GM21390 (cell line): ENCODE measurements at regions not wholly inside any gene's neighbourhood (a gene's known extent, or its start where the extent isn't known, plus 50 kb on each side); places are given as distances from the start of the nearest gene placed in this dataset.

Source experiments
- ATAC-seq: cut with Tn5 transposase; IDR thresholded peaks from one replicate; pipeline ENCODE4 v1.9.1; 2021; ENCODE audit not compliant: unreplicated experiment

- no peak for ATAC-seq
Measured at GRCh38 chr12:58455136-58455535, 465.2 kb downstream of the LRIG3 start.

GRCh38 chr12:58458102-58458501 lies 462.2 kb downstream of the LRIG3 start:
- no peak for ATAC-seq

GRCh38 chr12:58459191-58459590 lies 461.1 kb downstream of the LRIG3 start:
- ATAC-seq = no peak

DNA sequence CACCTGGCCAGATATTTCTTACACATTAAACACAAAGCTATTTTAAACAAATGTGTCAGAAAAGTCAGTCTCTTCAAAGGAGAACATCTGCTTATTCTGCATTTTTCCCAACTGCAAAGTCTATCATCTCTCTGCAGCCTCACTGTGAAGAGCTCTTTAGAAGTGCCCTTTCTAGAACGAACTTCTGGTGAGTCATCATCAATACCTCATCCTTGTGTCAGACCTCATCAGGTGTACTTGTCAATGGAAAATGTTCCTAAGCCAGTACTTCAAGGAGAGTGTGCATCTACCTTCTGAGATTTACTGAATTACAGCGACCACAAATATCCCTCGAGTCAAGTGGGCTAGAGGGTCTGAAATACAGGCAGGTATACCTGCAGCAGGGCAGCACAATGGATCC lies 457.3 kb downstream of the LRIG3 start:
- ATAC-seq = no peak

DNA sequence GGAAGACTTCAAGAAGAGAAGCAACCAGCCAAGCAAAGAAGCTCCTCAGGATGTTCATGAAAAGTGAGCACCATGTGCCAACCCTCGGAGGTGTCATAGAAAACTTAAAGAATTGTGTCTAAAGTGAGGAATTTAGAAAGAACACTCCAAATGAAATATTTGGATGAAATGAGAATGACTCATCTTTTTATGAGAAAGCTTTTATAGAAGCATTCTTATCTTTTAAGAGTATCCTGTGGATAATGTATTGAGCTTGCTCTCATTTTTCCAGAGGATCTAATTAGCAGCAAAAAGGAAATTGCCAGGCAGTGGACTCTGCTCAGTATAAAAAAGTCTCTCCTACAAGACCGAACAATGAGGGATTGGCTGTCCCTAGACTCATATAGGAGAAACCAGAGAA lies 454.9 kb downstream of the LRIG3 start:
- no peak for ATAC-seq

GRCh38 chr12:58470266-58471010 lies 449.9 kb downstream of the LRIG3 start:
- no peak for ATAC-seq

DNA sequence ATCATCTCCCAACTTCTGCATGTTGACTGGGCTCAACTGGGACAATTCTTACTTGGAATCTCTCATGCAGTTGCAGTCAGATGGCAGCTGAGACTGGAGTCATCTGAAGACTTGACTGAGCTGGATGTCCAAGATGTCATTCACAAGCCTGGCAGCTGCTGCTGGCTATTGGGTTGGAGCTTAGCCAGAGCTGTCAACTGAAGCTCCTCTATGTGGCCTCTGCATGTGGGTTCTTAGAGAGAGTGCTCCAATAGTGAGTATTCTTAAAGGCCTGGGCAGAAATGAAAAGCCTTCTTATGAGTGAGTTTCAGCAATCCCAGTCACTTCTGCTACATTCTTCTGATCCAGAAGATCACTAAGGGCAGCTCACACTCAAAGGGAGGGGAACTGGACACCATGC lies 440.9 kb downstream of the LRIG3 start:
- no peak for ATAC-seq

DNA sequence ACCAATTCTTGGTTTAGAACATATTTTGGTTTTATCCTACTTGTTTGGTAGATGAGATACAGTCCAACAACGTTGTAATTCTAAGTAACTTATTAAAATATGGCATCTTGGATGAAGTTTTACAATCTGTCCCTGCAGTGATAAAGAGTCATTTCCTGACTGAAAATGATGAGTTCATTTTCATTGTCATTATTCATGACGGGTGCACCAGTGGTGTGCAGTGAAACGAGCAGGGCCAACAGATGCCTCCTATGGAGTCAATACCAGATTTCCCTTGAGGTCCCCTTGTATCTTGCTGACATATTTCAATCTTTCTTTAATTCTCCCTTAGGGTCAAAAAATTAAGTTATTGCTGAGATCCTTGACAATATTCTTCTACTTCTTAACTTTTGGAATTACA lies 438.5 kb downstream of the LRIG3 start:
- ATAC-seq = no peak

GRCh38 chr12:58487255-58487654 lies 433.0 kb downstream of the LRIG3 start:
- no peak for ATAC-seq

- ATAC-seq = no peak
Measured at GRCh38 chr12:58487678-58488161, 432.6 kb downstream of the LRIG3 start.

DNA sequence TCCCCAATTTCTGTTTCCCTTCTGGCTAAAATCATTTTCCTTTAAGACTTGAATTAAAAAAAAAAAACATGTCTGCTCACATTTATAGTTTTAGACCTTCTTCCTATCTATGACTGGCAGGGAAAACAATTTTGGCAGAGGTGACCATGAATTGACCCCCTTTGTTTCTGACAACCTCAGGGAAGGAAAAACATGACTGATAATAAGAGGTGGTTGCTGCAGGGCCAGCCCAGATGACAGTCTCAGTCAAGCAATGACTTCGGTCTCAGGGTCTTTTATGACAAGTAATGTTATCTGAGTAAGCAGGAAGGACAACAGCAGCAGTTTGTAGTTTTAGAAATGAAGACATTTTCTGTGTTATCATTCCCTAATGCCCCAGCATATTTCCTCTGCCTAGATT lies 430.9 kb downstream of the LRIG3 start:
- no peak for ATAC-seq

DNA sequence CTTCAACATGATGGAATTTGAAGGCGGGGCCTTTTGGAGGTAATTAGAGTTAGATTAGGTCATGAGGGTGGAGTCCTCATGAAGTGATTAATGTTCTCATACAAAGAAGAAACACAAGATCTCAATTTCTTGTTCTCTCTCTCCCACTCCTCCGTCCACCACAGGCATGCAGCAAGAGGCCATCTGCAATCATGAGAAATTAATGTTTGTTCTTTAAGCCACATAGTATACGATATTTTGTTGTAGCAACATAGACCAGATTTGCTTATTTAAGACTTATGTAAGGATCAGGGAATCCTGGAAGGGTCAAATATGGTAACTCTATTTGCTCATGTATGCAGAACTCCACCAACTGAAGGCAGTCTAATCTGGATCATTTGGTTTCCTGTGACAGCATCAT lies 429.0 kb downstream of the LRIG3 start:
- no peak for ATAC-seq

DNA sequence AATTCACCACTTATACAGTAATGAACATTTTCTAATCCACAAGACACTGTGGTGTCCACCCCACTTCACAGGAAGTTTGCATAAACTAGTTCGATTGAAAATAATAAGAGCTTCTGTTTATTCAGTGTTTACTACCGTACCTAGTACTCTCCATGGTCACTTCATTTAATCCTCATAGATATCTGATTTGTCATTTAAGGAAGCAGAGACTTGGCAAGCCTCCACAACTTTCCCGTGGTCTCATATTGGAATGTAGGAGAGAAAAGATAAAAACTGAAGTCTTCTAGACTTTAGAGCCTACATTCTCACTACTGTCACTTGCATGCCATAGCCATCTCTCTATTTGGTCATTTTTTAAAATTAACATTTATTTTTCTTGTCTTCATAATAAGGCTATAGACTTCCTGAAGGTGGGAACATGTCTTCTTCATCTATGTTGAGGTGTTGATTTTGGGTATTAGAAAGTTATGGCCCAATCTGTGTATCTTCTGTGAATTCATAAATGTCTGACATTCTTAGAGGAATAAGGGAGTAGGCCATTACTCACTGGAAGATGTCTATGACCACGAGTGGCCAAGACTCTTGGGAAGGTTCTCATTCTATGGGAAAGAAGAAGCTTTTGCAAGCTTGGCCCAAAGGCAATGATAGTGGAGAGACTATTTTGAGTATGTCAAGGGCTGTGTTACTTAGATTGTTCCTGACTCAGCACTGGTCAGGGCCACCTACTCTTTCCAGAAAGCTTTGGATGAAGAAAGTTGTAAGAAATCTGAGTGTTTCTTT lies 423.7 kb downstream of the LRIG3 start:
- no peak for ATAC-seq

DNA sequence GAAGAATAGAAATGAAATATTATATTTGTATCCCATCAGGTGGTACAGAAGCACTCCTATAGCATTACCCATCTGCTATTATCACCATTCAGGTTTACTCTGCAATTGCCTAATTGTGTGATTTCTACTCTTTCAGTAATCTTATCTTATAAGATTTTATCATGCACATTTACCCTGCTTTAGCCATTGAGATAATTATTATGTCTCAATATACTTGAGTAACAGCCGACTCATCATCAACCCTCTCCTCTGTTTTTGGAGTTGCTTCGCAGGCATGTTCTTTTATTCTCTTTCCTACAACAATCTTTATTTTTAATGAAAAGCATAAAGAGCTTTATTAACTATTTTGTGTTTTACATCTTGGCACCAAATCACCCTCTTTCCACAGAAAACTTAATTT lies 419.9 kb downstream of the LRIG3 start:
- no peak for ATAC-seq

DNA sequence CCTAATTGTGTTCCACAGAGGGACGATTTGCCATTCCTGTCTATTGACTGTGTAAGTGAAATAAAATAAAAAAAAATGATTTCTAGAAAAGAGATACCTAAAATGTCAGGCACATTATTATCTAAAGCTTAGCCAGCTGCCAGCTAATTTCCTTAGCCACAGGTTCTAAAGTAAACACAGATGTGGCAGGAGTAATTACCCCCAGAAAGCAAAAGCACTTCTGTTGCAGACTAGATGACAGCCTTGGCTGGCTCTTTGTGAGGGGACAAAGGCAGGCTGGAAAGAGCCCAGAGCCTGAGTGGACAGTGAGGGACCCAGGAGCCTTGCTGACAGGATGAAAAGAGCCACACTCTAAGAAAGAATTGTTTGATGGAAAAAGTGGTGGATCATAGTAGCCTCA lies 418.1 kb downstream of the LRIG3 start:
- no peak for ATAC-seq

DNA sequence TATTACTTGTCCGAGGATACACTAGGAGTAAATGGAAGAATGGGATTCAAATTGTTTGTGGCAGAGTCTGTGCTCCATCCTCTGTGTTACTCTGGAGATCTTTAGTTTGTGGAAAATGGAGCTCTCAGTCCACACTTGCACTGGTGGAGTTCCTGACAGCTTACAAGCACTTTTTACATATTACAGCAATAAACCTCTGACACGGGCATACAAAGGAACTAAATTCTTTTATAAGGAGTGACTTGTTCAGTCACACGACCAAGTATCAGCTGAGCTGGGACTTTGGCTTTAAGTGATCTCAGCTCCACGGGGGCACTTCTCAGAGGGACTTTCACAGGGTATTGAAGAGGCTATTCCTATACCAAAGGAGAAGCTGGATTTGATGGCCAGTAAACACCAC lies 417.5 kb downstream of the LRIG3 start:
- ATAC-seq = no peak

DNA sequence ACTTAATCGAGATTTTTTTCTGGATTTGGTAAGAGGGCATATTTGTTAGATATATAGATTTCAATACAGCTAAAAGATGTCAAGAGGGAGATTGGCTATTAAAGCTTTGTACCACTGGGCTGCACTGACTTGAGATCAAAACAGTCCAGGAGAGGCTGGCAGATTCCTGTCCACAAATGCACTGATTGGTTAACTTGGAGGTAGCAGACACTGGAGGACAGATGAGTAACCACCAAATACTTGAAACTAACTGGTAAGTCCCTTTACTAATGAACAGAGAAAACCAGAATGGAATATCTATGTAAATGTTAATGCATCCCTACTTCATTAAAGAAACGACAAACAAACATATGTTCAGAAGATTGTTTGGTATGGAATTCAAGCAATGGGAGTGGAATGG lies 416.6 kb downstream of the LRIG3 start:
- ATAC-seq = no peak

DNA sequence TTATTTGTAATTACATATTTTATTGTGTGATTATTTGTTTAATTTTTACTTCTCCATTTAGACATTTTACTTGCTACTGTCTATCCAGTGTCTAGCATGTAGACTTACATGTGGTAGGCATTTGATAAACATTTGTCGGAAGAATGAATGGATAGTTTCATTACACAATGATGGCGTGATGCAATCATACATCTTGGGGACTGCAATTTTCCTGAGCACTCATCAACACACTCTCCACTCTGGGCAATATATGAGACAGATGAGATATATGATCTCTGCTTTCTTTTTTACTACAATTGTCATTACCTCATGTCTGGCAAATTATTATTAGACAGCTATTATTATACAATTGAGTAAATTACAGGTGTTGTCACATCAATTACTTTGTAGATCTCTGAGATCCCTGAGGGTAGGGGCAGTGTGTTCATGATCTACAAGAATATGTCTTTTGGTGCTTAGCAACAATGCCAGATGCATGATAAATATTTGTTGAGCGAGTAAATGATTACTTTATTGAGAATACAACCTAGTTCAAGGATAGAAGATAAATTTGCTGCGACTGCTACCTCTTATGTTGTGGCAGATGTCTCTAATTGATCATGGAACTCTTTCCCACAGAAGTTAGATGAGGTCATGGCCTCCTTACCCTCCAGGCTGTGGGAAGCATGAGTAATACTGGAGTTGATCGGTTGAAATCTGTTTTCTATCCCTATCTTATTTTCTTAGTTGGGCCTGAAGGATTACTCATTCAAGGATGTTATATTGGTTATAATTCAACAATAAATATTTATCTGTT lies 416.0 kb downstream of the LRIG3 start:
- no peak for ATAC-seq

DNA sequence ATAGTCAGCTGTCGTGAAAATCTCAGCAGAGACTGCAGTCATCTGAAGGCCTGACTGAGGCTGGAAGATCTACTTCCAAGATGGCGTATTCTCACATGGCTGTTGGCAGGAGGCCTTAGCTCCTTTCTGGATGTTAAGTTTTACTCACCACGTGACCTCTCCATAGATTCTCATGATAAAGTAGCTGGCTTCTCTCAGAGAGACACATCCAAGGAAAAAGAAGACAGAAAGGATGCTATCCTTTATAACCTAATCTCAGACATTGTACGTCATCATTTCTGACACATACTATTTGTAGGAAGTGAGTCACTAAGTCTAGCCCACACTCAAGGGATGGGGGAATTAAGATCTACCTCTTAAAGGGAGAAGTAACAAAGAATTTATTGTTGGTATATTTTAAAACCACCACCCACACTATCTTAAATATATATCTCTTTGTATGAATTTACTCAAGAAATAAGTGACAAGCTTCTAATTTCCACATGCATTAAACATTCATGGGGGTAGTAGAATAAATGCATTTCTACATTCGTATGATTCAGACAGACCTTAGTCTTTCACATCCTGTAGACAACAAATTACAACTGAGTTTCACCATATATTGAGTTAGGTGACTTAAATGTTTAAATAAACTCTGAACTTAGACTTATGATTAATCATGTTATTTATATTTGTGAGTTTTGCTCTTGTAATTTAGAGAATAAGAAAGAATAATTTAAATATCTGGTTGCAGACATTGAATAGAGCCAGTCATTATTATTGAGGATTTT lies 411.0 kb downstream of the LRIG3 start:
- no peak for ATAC-seq

GRCh38 chr12:58513301-58513834 lies 406.9 kb downstream of the LRIG3 start:
- ATAC-seq = no peak

GRCh38 chr12:58513852-58514251 lies 406.5 kb downstream of the LRIG3 start:
- no peak for ATAC-seq
